MM.1S (cell line): ENCODE measurements at regions not wholly inside any gene's neighbourhood (a gene's known extent, or its start where the extent isn't known, plus 50 kb on each side); places are given as distances from the start of the nearest gene placed in this dataset.

Experiments used
- DNase-seq: peaks from one replicate; pipeline ENCODE4 v3.0.0-alpha.2; 2015
- H2AFZ ChIP-seq: fragments of 300-600 bp; sonication (generic); 2 replicates; pipeline ENCODE4 v1.6.0; 2016; ENCODE audit warnings: antibody characterized with exemption, low read length
- H3F3A ChIP-seq: fragments of 300-600 bp; sonication (generic); 2 replicates; pipeline ENCODE4 v1.6.1; 2016; ENCODE audit warnings: mild to moderate bottlenecking, antibody characterized with exemption, low read length, moderate library complexity, mixed read lengths; ENCODE audit not compliant: insufficient read depth
- H3K27ac ChIP-seq: fragments of 300-600 bp; sonication (generic); 2 replicates; pipeline ENCODE4 v1.5.1; 2016; ENCODE audit warnings: mild to moderate bottlenecking, low read length
- H3K27me3 ChIP-seq: fragments of 300-600 bp; sonication (generic); replicated peaks from 2 replicates; pipeline ENCODE4 v1.6.0; 2016; ENCODE audit warnings: low read length; ENCODE audit not compliant: insufficient read depth
- H3K36me3 ChIP-seq: fragments of 300-600 bp; sonication (generic); replicated peaks from 2 replicates; pipeline ENCODE4 v1.6.1; 2016; ENCODE audit warnings: mild to moderate bottlenecking, low read length, mixed read lengths; ENCODE audit not compliant: insufficient read depth
- H3K4me1 ChIP-seq: fragments of 300-600 bp; sonication (generic); 2 replicates; pipeline ENCODE4 v1.6.1; 2016; ENCODE audit warnings: low read length, mixed read lengths
- H3K4me2 ChIP-seq: fragments of 300-600 bp; sonication (generic); 2 replicates; pipeline ENCODE4 v1.6.0; 2016; ENCODE audit warnings: low read depth, low read length
- H3K4me3 ChIP-seq: fragments of 300-600 bp; sonication (generic); 2 replicates; pipeline ENCODE4 v1.5.1; 2016; ENCODE audit warnings: low read length, mixed read lengths
- H3K79me2 ChIP-seq: fragments of 300-600 bp; sonication (generic); 2 replicates; pipeline ENCODE4 v1.6.1; 2016; ENCODE audit warnings: mixed run types, low read length, mixed read lengths
- H3K9ac ChIP-seq: fragments of 300-600 bp; sonication (generic); 2 replicates; pipeline ENCODE4 v1.6.1; 2016; ENCODE audit warnings: low read length, mixed read lengths
- H3K9me2 ChIP-seq: fragments of 300-600 bp; sonication (generic); replicated peaks from 2 replicates; pipeline ENCODE4 v1.6.1; 2016; ENCODE audit warnings: mild to moderate bottlenecking, low read length, mixed read lengths; ENCODE audit not compliant: insufficient read depth
- H3K9me3 ChIP-seq: fragments of 300-600 bp; sonication (generic); replicated peaks from 2 replicates; pipeline ENCODE4 v1.6.1; 2016; ENCODE audit warnings: mild to moderate bottlenecking, low read length, mixed read lengths; ENCODE audit not compliant: insufficient read depth
- H4K20me1 ChIP-seq: fragments of 300-600 bp; sonication (generic); 2 replicates; pipeline ENCODE4 v1.6.1; 2016; ENCODE audit warnings: mild to moderate bottlenecking, low read length, moderate library complexity, mixed read lengths; ENCODE audit not compliant: insufficient read depth
- CTCF ChIP-seq: fragments of 300-600 bp; sonication (generic); IDR thresholded peaks from 2 replicates; pipeline ENCODE4 v1.5.1; 2016; ENCODE audit warnings: antibody characterized with exemption, low read length, mixed read lengths
- EZH2 ChIP-seq: fragments of 300-600 bp; sonication (generic); optimal IDR thresholded peaks from 2 replicates; pipeline ENCODE3; 2017; ENCODE audit warnings: low read depth, mild to moderate bottlenecking, antibody characterized with exemption, low read length, mixed read lengths
- EZH2phosphoT487 ChIP-seq: fragments of 300-600 bp; sonication (generic); IDR thresholded peaks from 2 replicates; pipeline ENCODE4 v1.6.1; 2018; ENCODE audit warnings: antibody characterized with exemption, low read length

DNA sequence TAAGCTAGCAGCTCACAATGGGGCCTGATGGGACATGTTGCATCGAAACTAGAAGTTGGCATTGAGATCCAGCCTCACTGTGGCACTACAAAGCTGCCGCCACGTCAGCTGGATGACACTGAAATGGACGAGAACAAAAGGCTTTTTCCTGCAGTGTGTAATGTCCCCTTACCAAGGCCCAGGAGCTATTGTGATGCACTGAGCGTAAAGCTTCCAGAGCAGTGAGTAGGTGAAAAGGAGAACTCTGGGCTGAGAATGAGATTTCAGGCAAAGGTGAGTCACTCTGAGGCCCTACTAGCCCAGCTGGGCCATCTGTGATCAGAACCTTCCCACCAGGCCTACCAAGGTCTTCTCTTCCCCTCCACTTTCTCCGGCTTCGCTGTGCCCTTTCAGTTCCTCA is 528.1 kb upstream of the KLF4 start:
- Histone ChIP-seq H3K9me2 (no peaks in the 10 kb centered on the region), H3K4me1 (no peaks in the 10 kb centered on the region), H3K79me2 (no peaks in the 10 kb centered on the region), H3K4me3 (no peak overlapping the region), H3K9ac (no peak overlapping the region), H3K27me3 (no peaks in the 10 kb centered on the region), H3K27ac (no peak overlapping the region), H3F3A (no peaks in the 10 kb centered on the region), H3K4me2 (no peak overlapping the region), H3K9me3 (no peaks in the 10 kb centered on the region), H4K20me1 (no peaks in the 10 kb centered on the region), H3K36me3 (no peaks in the 10 kb centered on the region), H2AFZ (no peak overlapping the region)
- no peak for DNase-seq
- no peak for TF ChIP-seq EZH2phosphoT487
- no peak for TF ChIP-seq CTCF
- no peak for TF ChIP-seq EZH2

GRCh38 chr9:108016446-108016845 is 526.9 kb upstream of the KLF4 start:
- no peak overlapping the region for H3K27ac ChIP-seq
- no peaks in the 10 kb centered on the region for H3K27me3 ChIP-seq
- H3K79me2 ChIP-seq = no peaks in the 10 kb centered on the region
- no peaks in the 10 kb centered on the region for H3K9me2 ChIP-seq
- no peaks in the 10 kb centered on the region for H3K36me3 ChIP-seq
- no peak overlapping the region for H3K9ac ChIP-seq
- H3K4me3 ChIP-seq = no peak overlapping the region
- peaks cover 5% of the 10 kb centered on the region; the same call in 1 of the 2 replicates for H3K4me1 ChIP-seq
- H3K9me3 ChIP-seq = no peaks in the 10 kb centered on the region
- no peak overlapping the region for H3K4me2 ChIP-seq
- TF ChIP-seq CTCF (no peak), EZH2 (no peak), EZH2phosphoT487 (no peak)
- no peak for DNase-seq
- no peaks in the 10 kb centered on the region for H3F3A ChIP-seq
- no peak overlapping the region for H2AFZ ChIP-seq
- H4K20me1 ChIP-seq = no peaks in the 10 kb centered on the region

- no peaks in the 10 kb centered on the region for H3K9me2 ChIP-seq
- TF ChIP-seq CTCF (no peak), EZH2 (no peak), EZH2phosphoT487 (no peak)
- H3K9me3 ChIP-seq = no peaks in the 10 kb centered on the region
- no peak overlapping the region for H3K4me2 ChIP-seq
- H3K9ac ChIP-seq = no peak overlapping the region
- no peak overlapping the region for H2AFZ ChIP-seq
- H3K27me3 ChIP-seq = no peaks in the 10 kb centered on the region
- no peak for DNase-seq
- peaks cover 5% of the 10 kb centered on the region; the same call in 1 of the 2 replicates for H3K4me1 ChIP-seq
- H3K27ac ChIP-seq = no peak overlapping the region
- no peaks in the 10 kb centered on the region for H4K20me1 ChIP-seq
- H3K4me3 ChIP-seq = no peak overlapping the region
- H3K36me3 ChIP-seq = no peaks in the 10 kb centered on the region
- no peaks in the 10 kb centered on the region for H3F3A ChIP-seq
- H3K79me2 ChIP-seq = no peaks in the 10 kb centered on the region
Observed at GRCh38 chr9:108015690-108016089, 526.1 kb upstream of the KLF4 start.
